ENCODE measurements at regions not wholly inside any gene's neighbourhood (a gene's known extent, or its start where the extent isn't known, plus 50 kb on each side); places are given as distances from the start of the nearest gene placed in this dataset.

DNA sequence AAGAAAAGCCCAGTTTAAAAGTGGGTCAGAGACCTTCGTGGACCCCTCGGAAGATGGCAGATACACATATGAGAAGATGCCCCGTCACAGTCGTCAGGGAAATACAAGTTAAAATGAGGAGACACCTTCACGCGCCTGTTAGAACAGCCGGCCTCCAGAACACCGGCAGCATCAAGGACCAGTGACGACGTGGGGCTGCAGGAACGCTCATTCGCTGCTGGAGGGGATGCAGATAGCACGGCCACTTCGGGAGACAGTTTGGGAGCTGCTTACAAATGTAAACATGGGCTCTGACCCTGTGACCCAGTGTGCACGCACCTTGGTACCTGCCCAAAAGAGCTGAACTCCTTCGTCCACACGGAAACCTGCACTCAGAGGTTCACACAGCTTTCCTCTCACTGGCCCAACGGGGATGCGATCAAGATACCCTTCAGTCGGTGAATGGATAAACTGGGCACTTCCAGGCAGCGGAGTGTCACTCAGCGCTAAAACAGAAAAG is 83.7 kb upstream of the CTDP1 start:
- no peaks in the 10 kb centered on the region for H3K27me3 ChIP-seq
- no peaks in the 10 kb centered on the region for H3K4me1 ChIP-seq (ENCODE audit: insufficient read depth)
- WGBS, 3 donors, result 89 to 90% (median 89%) methylated on average over 22 of the region's 22 CpGs
- no peak overlapping the region for H3K4me3 ChIP-seq
- H3K36me3 ChIP-seq, result no peaks in the 10 kb centered on the region
- DNase-seq, result peak in 4 of 5 donors; percentile 8 to 23 (median 10)
- no peak overlapping the region for H3K27ac ChIP-seq
- intact Hi-C loops (cut with DNase I), result no loop called here
- H3K9me3 ChIP-seq, result no peaks in the 10 kb centered on the region
- TF ChIP-seq, protein P1, sequence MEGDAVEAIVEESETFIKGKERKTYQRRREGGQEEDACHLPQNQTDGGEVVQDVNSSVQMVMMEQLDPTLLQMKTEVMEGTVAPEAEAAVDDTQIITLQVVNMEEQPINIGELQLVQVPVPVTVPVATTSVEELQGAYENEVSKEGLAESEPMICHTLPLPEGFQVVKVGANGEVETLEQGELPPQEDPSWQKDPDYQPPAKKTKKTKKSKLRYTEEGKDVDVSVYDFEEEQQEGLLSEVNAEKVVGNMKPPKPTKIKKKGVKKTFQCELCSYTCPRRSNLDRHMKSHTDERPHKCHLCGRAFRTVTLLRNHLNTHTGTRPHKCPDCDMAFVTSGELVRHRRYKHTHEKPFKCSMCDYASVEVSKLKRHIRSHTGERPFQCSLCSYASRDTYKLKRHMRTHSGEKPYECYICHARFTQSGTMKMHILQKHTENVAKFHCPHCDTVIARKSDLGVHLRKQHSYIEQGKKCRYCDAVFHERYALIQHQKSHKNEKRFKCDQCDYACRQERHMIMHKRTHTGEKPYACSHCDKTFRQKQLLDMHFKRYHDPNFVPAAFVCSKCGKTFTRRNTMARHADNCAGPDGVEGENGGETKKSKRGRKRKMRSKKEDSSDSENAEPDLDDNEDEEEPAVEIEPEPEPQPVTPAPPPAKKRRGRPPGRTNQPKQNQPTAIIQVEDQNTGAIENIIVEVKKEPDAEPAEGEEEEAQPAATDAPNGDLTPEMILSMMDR (IDR thresholded peaks at IDR 0.05), result no peak
- TF ChIP-seq EP300 (IDR thresholded peaks at IDR 0.05) (no peak), POLR2A (IDR thresholded peaks at IDR 0.05) (no peak)

GRCh38 chr18:79596446-79597175 is 83.0 kb upstream of the CTDP1 start:
- no peak for TF ChIP-seq EP300 (IDR thresholded peaks at IDR 0.05)
- TF ChIP-seq, protein P1 (IDR thresholded peaks at IDR 0.05), result no peak
- no peak overlapping the region for H3K4me3 ChIP-seq
- no peak overlapping the region for H3K27ac ChIP-seq
- no peaks in the 10 kb centered on the region for H3K9me3 ChIP-seq
- DNase-seq, result peak; percentile 4 to 21 (median 12)
- intact Hi-C loops (cut with DNase I), result no loop called here
- H3K36me3 ChIP-seq, result no peaks in the 10 kb centered on the region
- H3K4me1 ChIP-seq (ENCODE audit: insufficient read depth), result no peaks in the 10 kb centered on the region
- 85 to 86% (median 85%) methylated on average over 27 of the region's 27 CpGs for WGBS, 3 donors
- H3K27me3 ChIP-seq, result no peaks in the 10 kb centered on the region

DNA sequence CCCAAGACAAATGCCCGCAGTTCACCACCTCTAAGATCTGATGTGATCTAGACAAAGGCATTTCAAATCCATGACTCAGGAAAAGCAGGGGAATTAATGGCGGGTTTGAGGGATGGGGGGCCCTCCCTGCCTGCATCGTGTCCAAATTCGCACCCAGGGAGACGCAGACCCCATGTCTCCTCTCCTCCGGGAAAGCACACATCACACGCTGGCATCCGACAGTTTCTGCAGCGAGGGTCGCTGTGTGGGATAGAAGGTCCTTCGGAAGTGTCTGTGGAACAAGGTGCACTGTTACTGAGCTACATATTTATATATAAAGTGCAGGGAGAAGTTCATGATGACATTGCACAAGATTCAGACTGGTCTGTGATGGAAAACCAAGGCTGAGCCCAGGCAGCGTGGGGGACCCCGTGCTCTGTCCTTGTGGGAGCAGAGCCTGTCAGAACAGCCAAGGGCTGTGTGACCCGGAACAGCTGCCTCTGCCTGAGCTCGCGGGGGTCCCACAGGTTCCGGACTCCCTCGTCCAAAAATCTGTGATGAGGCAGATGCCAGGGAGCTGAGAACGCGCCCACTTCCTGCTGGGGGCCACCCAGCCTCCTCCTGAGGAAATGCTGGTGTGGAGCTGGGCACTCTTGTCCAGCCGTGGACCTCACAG is 82.3 kb upstream of the CTDP1 start:
- WGBS, 3 donors, result 81 to 87% (median 86%) methylated on average over 21 of the region's 21 CpGs
- intact Hi-C loops (cut with DNase I), result no loop called here
- Histone ChIP-seq H3K4me1 (ENCODE audit: insufficient read depth) (no peaks in the 10 kb centered on the region), H3K27ac (no peak overlapping the region), H3K27me3 (no peaks in the 10 kb centered on the region), H3K4me3 (no peak overlapping the region), H3K36me3 (no peaks in the 10 kb centered on the region), H3K9me3 (no peaks in the 10 kb centered on the region)
- no peak for TF ChIP-seq EP300 (IDR thresholded peaks at IDR 0.05)
- no peak for TF ChIP-seq POLR2A (IDR thresholded peaks at IDR 0.05)
- TF ChIP-seq, protein P1 (IDR thresholded peaks at IDR 0.05), result no peak
- DNase-seq, result peak in 2 of 5 donors; percentile 7 to 15

DNA sequence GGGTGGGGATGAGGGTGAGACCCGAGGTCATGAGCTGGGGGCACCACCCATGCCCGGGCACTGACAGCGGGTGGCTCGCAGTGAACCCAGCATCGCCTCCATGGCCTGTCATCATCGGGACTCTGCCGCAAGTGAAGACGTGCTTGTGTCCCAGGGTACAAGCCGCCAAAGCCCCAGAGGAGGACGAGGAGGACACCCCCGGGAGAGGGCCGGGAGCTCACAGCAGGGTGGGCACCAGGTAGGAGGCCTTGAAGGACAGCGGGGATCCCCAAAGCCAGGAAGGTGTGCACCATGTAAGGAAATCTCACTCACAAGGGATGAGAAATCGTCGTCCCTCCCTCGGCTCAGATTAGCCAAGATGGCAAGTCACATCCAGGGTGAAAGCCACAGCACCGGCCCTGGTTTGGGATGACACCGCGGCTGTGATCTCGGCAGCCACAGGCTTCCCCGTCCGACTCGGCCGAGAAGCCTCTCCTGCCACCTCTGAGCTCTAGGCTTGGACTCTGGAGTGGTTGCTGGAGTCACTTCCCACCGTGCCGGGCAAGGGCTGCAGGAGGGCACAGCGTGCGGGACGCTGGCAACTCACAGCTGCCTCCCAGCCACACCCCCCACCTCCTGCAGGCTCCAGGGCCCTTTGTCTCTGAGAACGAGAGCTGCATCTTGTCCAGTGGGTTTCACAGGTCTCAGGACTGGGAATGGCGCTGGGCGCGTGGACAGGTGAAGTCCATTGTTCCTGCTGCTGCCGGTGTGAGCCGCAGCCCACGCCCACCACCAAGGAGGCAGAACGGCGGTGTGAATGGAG is 81.6 kb upstream of the CTDP1 start:
- WGBS, 3 donors, result 91 to 93% (median 91%) methylated on average over 38 of the region's 38 CpGs
- Histone ChIP-seq H3K27me3 (no peaks in the 10 kb centered on the region), H3K4me3 (no peak overlapping the region), H3K27ac (no peak overlapping the region), H3K36me3 (no peaks in the 10 kb centered on the region), H3K9me3 (no peaks in the 10 kb centered on the region), H3K4me1 (ENCODE audit: insufficient read depth) (no peaks in the 10 kb centered on the region)
- TF ChIP-seq POLR2A (IDR thresholded peaks at IDR 0.05), result no peak
- TF ChIP-seq EP300 (IDR thresholded peaks at IDR 0.05), result no peak
- TF ChIP-seq, protein P1 (IDR thresholded peaks at IDR 0.05), result no peak
- DNase-seq, result peak in 4 of 5 donors; percentile 13 to 31 (median 20)
- intact Hi-C loops (cut with DNase I), result no loop called here

Measured in ovary (tissue), 7 donors.